ENCODE measurements at regions not wholly inside any gene's neighbourhood (a gene's known extent, or its start where the extent isn't known, plus 50 kb on each side); places are given as distances from the start of the nearest gene placed in this dataset.
"Not testable (repeated sequence)": the region's sequence is repeated elsewhere in the genome, so short reads cannot be mapped to it uniquely, and the experiment has no call there.

DNA sequence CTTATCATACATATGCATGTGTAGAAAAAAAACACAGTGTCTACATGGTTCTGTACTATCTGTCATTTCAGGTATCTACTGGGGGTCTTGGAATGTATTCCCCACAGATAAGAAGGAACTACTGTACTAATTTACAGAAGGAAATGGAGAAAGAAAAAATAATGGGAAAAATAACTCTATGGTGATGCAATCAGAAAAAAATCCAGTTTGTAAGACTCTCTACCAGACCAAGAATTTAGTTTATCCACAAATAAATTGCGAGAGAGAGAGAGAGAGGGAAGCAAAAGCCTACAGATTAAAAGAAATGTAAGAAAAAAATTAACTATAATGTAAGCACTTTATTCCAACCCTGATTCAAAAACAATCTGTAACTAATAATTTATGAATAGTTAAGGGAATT is 708.6 kb upstream of the ZNF608 start:
- in situ Hi-C loops (cut with MboI) (no loop called here), intact Hi-C loops (cut with micrococcal nuclease; ENCODE audit: unreplicated experiment) (no loop called here)
- H3K9me3 ChIP-seq (replicated peaks; ENCODE audit: control insufficient read depth, insufficient read depth, low read length), result no peaks in the 10 kb centered on the region
- no peak overlapping the region for H2AFZ ChIP-seq (ENCODE audit: control insufficient read depth, low read depth, low read length)
- ChIA-PET CTCF (no interaction called here), RAD21 (ENCODE audit: unreplicated experiment) (no interaction called here), SMC1A (ENCODE audit: uncharacterized antibody, unreplicated experiment) (no interaction called here), POLR2A (no interaction called here)
- FAIRE-seq (no peak), DNase-seq (ENCODE audit: low read depth, low spot score) (no peak), ATAC-seq (no peak)
- no peaks in the 10 kb centered on the region for H3K4me1 ChIP-seq (ENCODE audit: control insufficient read depth, insufficient read depth, low read length)
- H3K9ac ChIP-seq (ENCODE audit: control insufficient read depth, insufficient read depth, low read length), result no peak overlapping the region
- no peaks in the 10 kb centered on the region for H3K27me3 ChIP-seq (replicated peaks in 1 of 2; ENCODE audit: control insufficient read depth in 2 of 2, insufficient read depth in 2 of 2, low read length in 1 of 2)
- BruUV-seq (replicated peaks), result no TSS peak
- H4K20me1 ChIP-seq (ENCODE audit: control insufficient read depth, insufficient read depth), result no peaks in the 10 kb centered on the region
- H3K36me3 ChIP-seq (ENCODE audit: control insufficient read depth in 2 of 2, insufficient read depth in 2 of 2, low read length in 1 of 2), result no peaks in the 10 kb centered on the region
- no peaks in the 10 kb centered on the region for H3K79me2 ChIP-seq (ENCODE audit: control insufficient read depth, insufficient read depth, low read length)
- no peak overlapping the region for H3K27ac ChIP-seq (ENCODE audit: control insufficient read depth, insufficient read depth)
- no peak overlapping the region for H3K4me2 ChIP-seq (ENCODE audit: control insufficient read depth, insufficient read depth)
- 0% methylated on average over 1 of the region's 1 CpG for WGBS (ENCODE audit: insufficient coverage, insufficient replicate concordance, low lambda C conversion rate, missing lambda C conversion rate)
- H3K4me3 ChIP-seq, result no peak overlapping the region
- TF ChIP-seq NR2C1 (IDR thresholded peaks at IDR 0.05) (no peak), RFX5 (IDR thresholded peaks at IDR 0.05; ENCODE audit: low read depth, low read length) (no peak), SIX5 (IDR thresholded peaks at IDR 0.05; ENCODE audit: low read depth, low read length, severe bottlenecking) (no peak), NR2F1 (conservative IDR thresholded peaks at IDR 0.05) (no peak), ZSCAN29 (IDR thresholded peaks at IDR 0.05) (no peak), BHLHE40 (IDR thresholded peaks at IDR 0.05; ENCODE audit: borderline replicate concordance in 1 of 2, low read depth in 2 of 2, low read length in 1 of 2) (no peak)
- TF ChIP-seq, protein P1, sequence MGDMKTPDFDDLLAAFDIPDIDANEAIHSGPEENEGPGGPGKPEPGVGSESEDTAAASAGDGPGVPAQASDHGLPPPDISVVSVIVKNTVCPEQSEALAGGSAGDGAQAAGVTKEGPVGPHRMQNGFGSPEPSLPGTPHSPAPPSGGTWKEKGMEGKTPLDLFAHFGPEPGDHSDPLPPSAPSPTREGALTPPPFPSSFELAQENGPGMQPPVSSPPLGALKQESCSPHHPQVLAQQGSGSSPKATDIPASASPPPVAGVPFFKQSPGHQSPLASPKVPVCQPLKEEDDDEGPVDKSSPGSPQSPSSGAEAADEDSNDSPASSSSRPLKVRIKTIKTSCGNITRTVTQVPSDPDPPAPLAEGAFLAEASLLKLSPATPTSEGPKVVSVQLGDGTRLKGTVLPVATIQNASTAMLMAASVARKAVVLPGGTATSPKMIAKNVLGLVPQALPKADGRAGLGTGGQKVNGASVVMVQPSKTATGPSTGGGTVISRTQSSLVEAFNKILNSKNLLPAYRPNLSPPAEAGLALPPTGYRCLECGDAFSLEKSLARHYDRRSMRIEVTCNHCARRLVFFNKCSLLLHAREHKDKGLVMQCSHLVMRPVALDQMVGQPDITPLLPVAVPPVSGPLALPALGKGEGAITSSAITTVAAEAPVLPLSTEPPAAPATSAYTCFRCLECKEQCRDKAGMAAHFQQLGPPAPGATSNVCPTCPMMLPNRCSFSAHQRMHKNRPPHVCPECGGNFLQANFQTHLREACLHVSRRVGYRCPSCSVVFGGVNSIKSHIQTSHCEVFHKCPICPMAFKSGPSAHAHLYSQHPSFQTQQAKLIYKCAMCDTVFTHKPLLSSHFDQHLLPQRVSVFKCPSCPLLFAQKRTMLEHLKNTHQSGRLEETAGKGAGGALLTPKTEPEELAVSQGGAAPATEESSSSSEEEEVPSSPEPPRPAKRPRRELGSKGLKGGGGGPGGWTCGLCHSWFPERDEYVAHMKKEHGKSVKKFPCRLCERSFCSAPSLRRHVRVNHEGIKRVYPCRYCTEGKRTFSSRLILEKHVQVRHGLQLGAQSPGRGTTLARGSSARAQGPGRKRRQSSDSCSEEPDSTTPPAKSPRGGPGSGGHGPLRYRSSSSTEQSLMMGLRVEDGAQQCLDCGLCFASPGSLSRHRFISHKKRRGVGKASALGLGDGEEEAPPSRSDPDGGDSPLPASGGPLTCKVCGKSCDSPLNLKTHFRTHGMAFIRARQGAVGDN (IDR thresholded peaks at IDR 0.05), result no peak
- TF ChIP-seq, protein P2, sequence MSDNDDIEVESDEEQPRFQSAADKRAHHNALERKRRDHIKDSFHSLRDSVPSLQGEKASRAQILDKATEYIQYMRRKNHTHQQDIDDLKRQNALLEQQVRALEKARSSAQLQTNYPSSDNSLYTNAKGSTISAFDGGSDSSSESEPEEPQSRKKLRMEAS (IDR thresholded peaks at IDR 0.05; ENCODE audit: low read depth, low read length), result no peak
- TF ChIP-seq, protein P3, sequence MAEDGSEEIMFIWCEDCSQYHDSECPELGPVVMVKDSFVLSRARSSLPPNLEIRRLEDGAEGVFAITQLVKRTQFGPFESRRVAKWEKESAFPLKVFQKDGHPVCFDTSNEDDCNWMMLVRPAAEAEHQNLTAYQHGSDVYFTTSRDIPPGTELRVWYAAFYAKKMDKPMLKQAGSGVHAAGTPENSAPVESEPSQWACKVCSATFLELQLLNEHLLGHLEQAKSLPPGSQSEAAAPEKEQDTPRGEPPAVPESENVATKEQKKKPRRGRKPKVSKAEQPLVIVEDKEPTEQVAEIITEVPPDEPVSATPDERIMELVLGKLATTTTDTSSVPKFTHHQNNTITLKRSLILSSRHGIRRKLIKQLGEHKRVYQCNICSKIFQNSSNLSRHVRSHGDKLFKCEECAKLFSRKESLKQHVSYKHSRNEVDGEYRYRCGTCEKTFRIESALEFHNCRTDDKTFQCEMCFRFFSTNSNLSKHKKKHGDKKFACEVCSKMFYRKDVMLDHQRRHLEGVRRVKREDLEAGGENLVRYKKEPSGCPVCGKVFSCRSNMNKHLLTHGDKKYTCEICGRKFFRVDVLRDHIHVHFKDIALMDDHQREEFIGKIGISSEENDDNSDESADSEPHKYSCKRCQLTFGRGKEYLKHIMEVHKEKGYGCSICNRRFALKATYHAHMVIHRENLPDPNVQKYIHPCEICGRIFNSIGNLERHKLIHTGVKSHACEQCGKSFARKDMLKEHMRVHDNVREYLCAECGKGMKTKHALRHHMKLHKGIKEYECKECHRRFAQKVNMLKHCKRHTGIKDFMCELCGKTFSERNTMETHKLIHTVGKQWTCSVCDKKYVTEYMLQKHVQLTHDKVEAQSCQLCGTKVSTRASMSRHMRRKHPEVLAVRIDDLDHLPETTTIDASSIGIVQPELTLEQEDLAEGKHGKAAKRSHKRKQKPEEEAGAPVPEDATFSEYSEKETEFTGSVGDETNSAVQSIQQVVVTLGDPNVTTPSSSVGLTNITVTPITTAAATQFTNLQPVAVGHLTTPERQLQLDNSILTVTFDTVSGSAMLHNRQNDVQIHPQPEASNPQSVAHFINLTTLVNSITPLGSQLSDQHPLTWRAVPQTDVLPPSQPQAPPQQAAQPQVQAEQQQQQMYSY (CRISPR knock-in tag; IDR thresholded peaks at IDR 0.05), result no peak

DNA sequence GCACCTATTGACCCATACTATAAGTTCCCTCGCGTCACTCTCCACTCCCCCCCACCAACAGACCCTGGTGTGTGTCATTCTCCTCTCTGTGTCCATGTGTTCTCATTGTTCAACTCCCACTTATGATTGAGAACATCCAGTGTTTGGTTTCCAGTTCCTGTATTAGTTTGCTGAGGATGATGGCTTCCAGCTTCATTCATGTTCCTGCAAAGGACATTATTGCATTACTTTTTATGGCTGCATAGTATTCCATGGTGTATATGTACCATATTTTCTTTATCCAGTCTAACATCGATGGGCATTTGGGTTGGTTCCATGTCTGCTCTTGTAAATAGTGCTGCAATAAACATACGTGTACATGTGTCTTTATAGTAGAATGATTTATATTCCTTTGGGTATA is 709.6 kb upstream of the ZNF608 start:
- BruUV-seq (replicated peaks); H3K27me3 ChIP-seq (replicated peaks in 1 of 2; ENCODE audit: control insufficient read depth in 2 of 2, insufficient read depth in 2 of 2, low read length in 1 of 2); DNase-seq (ENCODE audit: low read depth, low spot score); H3K36me3 ChIP-seq (ENCODE audit: control insufficient read depth in 2 of 2, insufficient read depth in 2 of 2, low read length in 1 of 2); RAD21 ChIA-PET (ENCODE audit: unreplicated experiment); ATAC-seq; H3K9ac ChIP-seq (ENCODE audit: control insufficient read depth, insufficient read depth, low read length); H3K79me2 ChIP-seq (ENCODE audit: control insufficient read depth, insufficient read depth, low read length); H4K20me1 ChIP-seq (ENCODE audit: control insufficient read depth, insufficient read depth); CTCF ChIA-PET; H2AFZ ChIP-seq (ENCODE audit: control insufficient read depth, low read depth, low read length); H3K4me2 ChIP-seq (ENCODE audit: control insufficient read depth, insufficient read depth); SMC1A ChIA-PET (ENCODE audit: uncharacterized antibody, unreplicated experiment); FAIRE-seq; H3K4me3 ChIP-seq; H3K9me3 ChIP-seq (replicated peaks; ENCODE audit: control insufficient read depth, insufficient read depth, low read length); H3K4me1 ChIP-seq (ENCODE audit: control insufficient read depth, insufficient read depth, low read length); H3K27ac ChIP-seq (ENCODE audit: control insufficient read depth, insufficient read depth); in situ Hi-C loops (cut with MboI); intact Hi-C loops (cut with micrococcal nuclease; ENCODE audit: unreplicated experiment); POLR2A ChIA-PET: not testable (repeated sequence)
- 29% methylated on average over 4 of the region's 4 CpGs for WGBS (ENCODE audit: insufficient coverage, insufficient replicate concordance, low lambda C conversion rate, missing lambda C conversion rate)

All from GM12878 (cell line).